Progenitor cell of endocrine pancreas (in vitro differentiated cells): ENCODE measurements at regions not wholly inside any gene's neighbourhood (a gene's known extent, or its start where the extent isn't known, plus 50 kb on each side); places are given as distances from the start of the nearest gene placed in this dataset.
A peak's percentile ranks its signal among the peaks of the same experiment; 100 is the strongest.

ENCODE experiments used
- DNase-seq: peaks from one replicate; pipeline ENCODE4 v3.0.0; 2021; ENCODE audit warnings: low spot score; ENCODE audit not compliant: unreplicated experiment
- H3K27ac Mint-ChIP-seq: 2 replicates; pipeline ENCODE4 v1.8.0; 2021; ENCODE audit warnings: mild to moderate bottlenecking, moderate library complexity, mixed read lengths
- H3K27me3 Mint-ChIP-seq: 2 replicates; pipeline ENCODE4 v1.8.0; 2021; ENCODE audit warnings: mixed read lengths
- H3K36me3 Mint-ChIP-seq: 2 replicates; pipeline ENCODE4 v1.8.0; 2022; ENCODE audit warnings: mixed read lengths; ENCODE audit not compliant: insufficient read depth
- H3K4me1 Mint-ChIP-seq: 2 replicates; pipeline ENCODE4 v1.8.0; 2021; ENCODE audit warnings: low read depth, mixed read lengths
- H3K4me3 Mint-ChIP-seq: 2 replicates; pipeline ENCODE4 v1.8.0; 2021; ENCODE audit warnings: low read depth, mild to moderate bottlenecking, moderate library complexity, mixed read lengths
- H3K9me3 Mint-ChIP-seq: 2 replicates; pipeline ENCODE4 v1.8.0; 2021; ENCODE audit warnings: low read depth, mixed read lengths
- TF ChIP-seq, protein P1 (sequence below): fragments of 200-600 bp; sonication (generic); IDR thresholded peaks from one replicate; pipeline ENCODE4 v1.5.0; 2021; ENCODE audit warnings: antibody characterized with exemption, mild to moderate bottlenecking; ENCODE audit not compliant: unreplicated experiment

DNA sequence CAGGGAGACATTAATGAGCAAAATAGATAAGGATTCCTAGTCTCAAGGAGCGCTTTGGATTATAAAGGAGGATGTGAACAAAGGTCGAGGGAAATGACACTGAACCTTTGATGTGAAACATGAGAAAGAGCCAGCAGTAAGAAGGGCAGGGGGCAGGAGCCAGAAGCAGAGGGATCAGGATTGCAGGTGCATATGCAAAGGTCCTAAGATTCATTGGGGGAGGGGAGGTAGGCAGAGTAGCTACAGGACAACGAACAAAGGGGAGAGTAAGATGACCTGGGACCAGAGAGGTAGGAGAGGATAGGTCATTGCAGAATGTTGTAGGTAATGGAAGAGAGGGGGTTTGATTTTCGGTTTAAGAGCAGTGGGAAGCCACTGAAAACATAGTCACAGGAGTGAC is 129.2 kb upstream of the TRPM3 start:
- no peak overlapping the region for H3K4me3 Mint-ChIP-seq

DNA sequence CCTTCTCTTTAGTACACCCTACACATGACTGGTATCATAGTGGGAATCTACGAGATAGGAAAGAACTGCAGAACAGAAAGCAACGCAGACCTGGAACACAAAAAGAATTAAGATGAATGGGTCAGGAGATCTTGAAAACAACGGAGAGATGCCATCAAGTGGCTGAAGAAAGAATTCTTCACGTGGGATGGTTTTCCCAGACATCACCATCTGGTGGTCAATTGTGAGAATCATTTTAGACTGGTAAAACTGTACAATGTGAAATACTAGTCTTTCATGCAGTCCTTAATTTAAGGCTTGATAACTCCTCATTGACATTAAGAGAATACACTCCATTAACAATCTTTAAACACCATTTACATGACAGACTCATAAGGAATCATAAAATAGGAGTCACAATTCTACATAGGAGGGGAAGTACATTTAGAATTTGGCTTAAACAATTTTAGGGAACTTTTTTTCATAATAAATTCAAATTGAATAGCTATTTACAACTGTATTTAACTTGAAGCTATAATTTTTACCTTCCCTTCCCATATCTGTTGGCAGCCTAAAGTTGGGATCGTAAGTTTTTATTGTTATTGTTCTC is 128.4 kb upstream of the TRPM3 start:
- no peaks in the 10 kb centered on the region for H3K27me3 Mint-ChIP-seq
- no peak overlapping the region for H3K4me3 Mint-ChIP-seq
- H3K4me1 Mint-ChIP-seq, result peaks cover 8% of the 10 kb centered on the region
- H3K9me3 Mint-ChIP-seq, result no peaks in the 10 kb centered on the region
- no peak for DNase-seq
- TF ChIP-seq, protein P1, sequence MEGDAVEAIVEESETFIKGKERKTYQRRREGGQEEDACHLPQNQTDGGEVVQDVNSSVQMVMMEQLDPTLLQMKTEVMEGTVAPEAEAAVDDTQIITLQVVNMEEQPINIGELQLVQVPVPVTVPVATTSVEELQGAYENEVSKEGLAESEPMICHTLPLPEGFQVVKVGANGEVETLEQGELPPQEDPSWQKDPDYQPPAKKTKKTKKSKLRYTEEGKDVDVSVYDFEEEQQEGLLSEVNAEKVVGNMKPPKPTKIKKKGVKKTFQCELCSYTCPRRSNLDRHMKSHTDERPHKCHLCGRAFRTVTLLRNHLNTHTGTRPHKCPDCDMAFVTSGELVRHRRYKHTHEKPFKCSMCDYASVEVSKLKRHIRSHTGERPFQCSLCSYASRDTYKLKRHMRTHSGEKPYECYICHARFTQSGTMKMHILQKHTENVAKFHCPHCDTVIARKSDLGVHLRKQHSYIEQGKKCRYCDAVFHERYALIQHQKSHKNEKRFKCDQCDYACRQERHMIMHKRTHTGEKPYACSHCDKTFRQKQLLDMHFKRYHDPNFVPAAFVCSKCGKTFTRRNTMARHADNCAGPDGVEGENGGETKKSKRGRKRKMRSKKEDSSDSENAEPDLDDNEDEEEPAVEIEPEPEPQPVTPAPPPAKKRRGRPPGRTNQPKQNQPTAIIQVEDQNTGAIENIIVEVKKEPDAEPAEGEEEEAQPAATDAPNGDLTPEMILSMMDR, result peak; percentile 79
- no peak overlapping the region for H3K27ac Mint-ChIP-seq
- no peaks in the 10 kb centered on the region for H3K36me3 Mint-ChIP-seq

More for the DNA sequence above, 129.2 kb upstream of the TRPM3 start:
- Mint-ChIP-seq H3K27me3 (no peaks in the 10 kb centered on the region), H3K9me3 (no peaks in the 10 kb centered on the region), H3K27ac (no peak overlapping the region), H3K36me3 (no peaks in the 10 kb centered on the region), H3K4me1 (peaks cover 6% of the 10 kb centered on the region)
- no peak for DNase-seq
- TF ChIP-seq, protein P1, result no peak

DNA sequence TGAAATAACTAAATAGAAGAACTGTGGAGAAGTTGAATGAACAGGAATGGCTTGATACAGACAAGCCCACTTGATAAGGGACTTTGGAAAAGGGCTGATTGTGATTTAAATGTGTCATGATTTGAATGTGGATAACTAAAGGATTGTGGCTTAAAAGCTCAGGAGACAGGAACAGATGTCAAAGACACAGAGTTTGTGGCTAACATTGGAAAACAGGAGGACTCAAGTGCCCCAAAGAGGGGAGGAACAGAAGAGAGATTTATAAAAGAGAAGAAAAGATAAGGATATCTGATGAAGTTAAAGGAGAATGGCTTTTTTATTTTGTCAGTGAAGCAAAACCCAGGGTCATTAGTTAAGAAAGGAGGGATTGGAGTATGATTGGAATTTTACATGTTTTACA is 124.2 kb upstream of the TRPM3 start:
- DNase-seq, result no peak
- H3K4me3 Mint-ChIP-seq, result no peak overlapping the region
- no peaks in the 10 kb centered on the region for H3K36me3 Mint-ChIP-seq
- TF ChIP-seq, protein P1, result no peak
- peak overlapping the region; percentile 3 for H3K27ac Mint-ChIP-seq
- H3K4me1 Mint-ChIP-seq, result peaks cover 8% of the 10 kb centered on the region
- no peaks in the 10 kb centered on the region for H3K27me3 Mint-ChIP-seq
- H3K9me3 Mint-ChIP-seq, result no peaks in the 10 kb centered on the region

DNA sequence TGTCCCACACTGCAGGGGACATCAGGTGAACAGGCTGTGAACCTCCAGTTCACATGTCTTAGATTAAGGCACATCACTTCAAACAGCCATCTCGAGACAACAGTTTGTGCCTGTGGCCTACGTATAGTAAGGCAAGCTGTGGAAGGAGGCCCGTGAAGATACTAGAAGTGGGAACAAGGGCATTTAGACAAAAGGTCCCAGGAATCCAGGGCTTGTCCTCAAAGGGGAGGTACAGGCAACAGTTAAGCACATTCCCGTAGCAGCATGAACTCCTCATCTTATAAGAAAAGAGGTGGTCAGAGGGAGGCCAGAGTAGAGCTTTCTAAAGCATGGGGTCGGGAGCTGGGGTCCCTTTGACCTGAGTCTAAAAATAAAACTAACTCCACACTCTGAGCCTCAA is 122.5 kb upstream of the TRPM3 start:
- Mint-ChIP-seq H3K4me3 (no peak overlapping the region), H3K27me3 (no peaks in the 10 kb centered on the region), H3K9me3 (no peaks in the 10 kb centered on the region), H3K4me1 (peaks cover 8% of the 10 kb centered on the region), H3K36me3 (no peaks in the 10 kb centered on the region), H3K27ac (no peak overlapping the region)
- DNase-seq, result no peak
- TF ChIP-seq, protein P1, result no peak

DNA sequence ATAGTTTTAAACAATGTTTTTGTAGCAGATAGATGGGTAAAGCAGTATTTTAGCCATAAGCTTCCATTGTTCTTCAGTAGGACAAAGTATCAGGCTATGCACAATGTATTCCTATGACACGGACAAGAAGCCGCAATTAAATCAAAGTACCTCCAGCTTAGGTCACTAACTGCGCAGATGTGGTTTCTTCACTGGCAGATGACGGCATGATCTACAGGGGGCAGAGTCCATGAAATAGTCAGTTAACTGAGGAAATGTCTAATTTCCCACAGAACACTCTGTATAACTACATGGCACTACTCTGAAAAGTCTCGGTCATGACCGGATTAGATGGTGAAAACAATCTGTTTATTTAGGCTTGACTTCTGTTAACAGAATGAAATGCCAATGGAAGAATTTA is 120.7 kb upstream of the TRPM3 start:
- no peak for DNase-seq
- no peaks in the 10 kb centered on the region for H3K9me3 Mint-ChIP-seq
- peaks cover 8% of the 10 kb centered on the region for H3K4me1 Mint-ChIP-seq

More for the DNA sequence above, 120.7 kb upstream of the TRPM3 start:
- Mint-ChIP-seq H3K36me3 (no peaks in the 10 kb centered on the region), H3K4me3 (no peak overlapping the region), H3K27me3 (no peaks in the 10 kb centered on the region), H3K27ac (no peak overlapping the region)
- TF ChIP-seq, protein P1, result no peak
